SK-N-SH (cell line): ENCODE measurements at regions not wholly inside any gene's neighbourhood (a gene's known extent, or its start where the extent isn't known, plus 50 kb on each side); places are given as distances from the start of the nearest gene placed in this dataset.

Source experiments
- CTCF ChIA-PET: fragments of 300-600, 350-600 bp; formaldehyde crosslinking; extraction: SDS; loops from one replicate; lab custom pipeline; 2021; lab: Yijun Ruan, JAX
- POLR2A ChIA-PET: fragments of 350-600 bp; sonication (Branson Sonifier 250); formaldehyde crosslinking; extraction: SDS; loops from one replicate; lab custom pipeline; 2020; ENCODE audit warnings: antibody characterized with exemption, inconsistent platforms; lab: Yijun Ruan, JAX
- DNase-seq: peaks from one replicate; pipeline ENCODE4 v3.0.0; 2012
- H2AFZ ChIP-seq: fragments of 200-600 bp; sonication (generic); 2 replicates; pipeline ENCODE4 v1.8.1; 2016; ENCODE audit warnings: antibody characterized with exemption, mild to moderate bottlenecking, low read depth
- H3F3A ChIP-seq: fragments of 200-600 bp; sonication (generic); replicated peaks from 2 replicates; pipeline ENCODE3; 2016; ENCODE audit warnings: antibody characterized with exemption, mild to moderate bottlenecking; ENCODE audit not compliant: insufficient read depth
- H3K27ac ChIP-seq, 2 experiments: fragments of 200-500 bp in 1 of 2; fragments of 200-600 bp in 1 of 2; sonication (Bioruptor generic) in 1 of 2; sonication (generic), shearing (Covaris generic) in 1 of 2; 2 replicates each; pipeline versions ENCODE4 v1.5.1 to v1.6.1; 2014 to 2016; ENCODE audit warnings: low read depth in 2 of 2, inconsistent platforms in 1 of 2, low read length in 1 of 2, mild to moderate bottlenecking in 1 of 2, mixed read lengths in 1 of 2
- H3K27me3 ChIP-seq: fragments of 200-600 bp; sonication (generic), shearing (Covaris generic); 2 replicates; pipeline ENCODE4 v1.6.1; 2016; ENCODE audit warnings: mixed run types; ENCODE audit not compliant: insufficient read depth
- H3K36me3 ChIP-seq, 2 experiments: fragments of 200-500 bp in 1 of 2; fragments of 200-600 bp in 1 of 2; sonication (Bioruptor generic) in 1 of 2; sonication (generic) in 1 of 2; replicated peaks in 1 of 2; 2 replicates each; pipeline versions ENCODE3 to v1.5.1; 2014 to 2016; ENCODE audit warnings: low read length in 1 of 2, mild to moderate bottlenecking in 1 of 2; ENCODE audit not compliant: insufficient read depth in 2 of 2, control insufficient read depth in 1 of 2
- H3K4me1 ChIP-seq, 2 experiments: fragments of 200-500 bp in 1 of 2; fragments of 200-600 bp in 1 of 2; sonication (Bioruptor generic) in 1 of 2; sonication (generic), shearing (Covaris generic) in 1 of 2; 2 replicates each; pipeline versions ENCODE4 v1.5.1 to v1.6.1; 2014 to 2016; ENCODE audit warnings: low read depth in 1 of 2, low read length in 1 of 2, mixed run types in 1 of 2; ENCODE audit not compliant: insufficient read depth in 2 of 2, control insufficient read depth in 1 of 2
- H3K4me2 ChIP-seq: fragments of 200-600 bp; sonication (generic), shearing (Covaris generic); 2 replicates; pipeline ENCODE4 v1.6.1; 2017; ENCODE audit warnings: mixed run types
- H3K4me3 ChIP-seq, 2 experiments: fragments of 200-500 bp in 1 of 2; fragments of 200-600 bp in 1 of 2; sonication (Bioruptor generic) in 1 of 2; sonication (generic), shearing (Covaris generic) in 1 of 2; 2 replicates each; pipeline versions ENCODE4 v1.5.1 to v1.8.1; 2014 to 2016; ENCODE audit warnings: low read depth in 2 of 2, inconsistent platforms in 1 of 2, low read length in 1 of 2, mild to moderate bottlenecking in 1 of 2, mixed read lengths in 1 of 2, moderate library complexity in 1 of 2
- H3K79me2 ChIP-seq: fragments of 200-600 bp; sonication (generic); 2 replicates; pipeline ENCODE4 v1.8.1; 2017; ENCODE audit warnings: mild to moderate bottlenecking; ENCODE audit not compliant: insufficient read depth
- H3K9ac ChIP-seq: fragments of 200-600 bp; sonication (generic); 2 replicates; pipeline ENCODE4 v1.6.1; 2017; ENCODE audit warnings: mixed run types
- H3K9me2 ChIP-seq: fragments of 200-600 bp; sonication (generic); 2 replicates; pipeline ENCODE4 v1.6.1; 2017; ENCODE audit warnings: mixed run types
- H3K9me3 ChIP-seq: fragments of 200-600 bp; sonication (generic); 2 replicates; pipeline ENCODE4 v1.6.1; 2017; ENCODE audit warnings: mixed run types, mild to moderate bottlenecking, moderate library complexity
- H4K20me1 ChIP-seq: fragments of 200-600 bp; sonication (generic); 2 replicates; pipeline ENCODE4 v1.6.1; 2017; ENCODE audit warnings: mild to moderate bottlenecking, mixed run types; ENCODE audit not compliant: insufficient read depth
- CHD2 ChIP-seq: fragments of 150-350 bp; IDR thresholded peaks from 2 replicates; pipeline ENCODE4 v1.6.1; 2018; ENCODE audit warnings: low read length; ENCODE audit not compliant: partially characterized antibody
- CTCF ChIP-seq: fragments of 200-600 bp; sonication (generic); IDR thresholded peaks from 2 replicates; pipeline ENCODE4 v1.6.1; 2017; ENCODE audit warnings: antibody characterized with exemption, mild to moderate bottlenecking, moderate library complexity
- FOSL2 ChIP-seq: IDR thresholded peaks from 2 replicates; pipeline ENCODE4 v1.4.0; 2012; ENCODE audit warnings: low read depth, mild to moderate bottlenecking, moderate library complexity, borderline replicate concordance
- FOXJ3 ChIP-seq: sonication (generic); formaldehyde crosslinking; IDR thresholded peaks from 2 replicates; pipeline ENCODE4 v1.5.1; 2020; ENCODE audit warnings: mild to moderate bottlenecking, missing genetic modification reagents
- MEF2A ChIP-seq: IDR thresholded peaks from 2 replicates; pipeline ENCODE4 v1.4.0; 2012; ENCODE audit warnings: low read depth, borderline replicate concordance
- MXI1 ChIP-seq: IDR thresholded peaks from 2 replicates; pipeline ENCODE4 v1.6.1; 2012; ENCODE audit warnings: mild to moderate bottlenecking, low read depth, low read length, improper control_type of control experiment
- NRF1 ChIP-seq: IDR thresholded peaks from 2 replicates; pipeline ENCODE4 v1.6.1; 2012; ENCODE audit warnings: low read depth, mild to moderate bottlenecking, low read length
- PBX3 ChIP-seq: IDR thresholded peaks from 2 replicates; pipeline ENCODE4; 2012
- RCOR1 ChIP-seq: fragments of 150-350 bp; IDR thresholded peaks from 2 replicates; pipeline ENCODE4 v1.6.1; 2017; ENCODE audit warnings: antibody characterized with exemption, low read length
- REST ChIP-seq: IDR thresholded peaks from 2 replicates; pipeline ENCODE4 v1.6.1; 2012; ENCODE audit warnings: mild to moderate bottlenecking, low read depth, low read length, moderate library complexity
- RFX5 ChIP-seq: IDR thresholded peaks from 2 replicates; pipeline ENCODE4 v1.6.1; 2012; ENCODE audit warnings: mild to moderate bottlenecking, improper control_type of control experiment, low read length
- RXRA ChIP-seq: IDR thresholded peaks from 2 replicates; pipeline ENCODE4 v1.4.0; 2012; ENCODE audit warnings: low read depth, mild to moderate bottlenecking, borderline replicate concordance
- TCF12 ChIP-seq: IDR thresholded peaks from 2 replicates; pipeline ENCODE4 v1.4.0; 2012
- YY1 ChIP-seq: IDR thresholded peaks from 2 replicates; pipeline ENCODE4 v1.4.0; 2012; ENCODE audit warnings: low read depth, mild to moderate bottlenecking
- ZBTB33 ChIP-seq: IDR thresholded peaks from 2 replicates; pipeline ENCODE4 v1.4.0; 2012; ENCODE audit warnings: low read depth, borderline replicate concordance
- WGBS: methylation state at CpG from one replicate; pipeline ENCODE4 v1.1.6; 2017; ENCODE audit warnings: low lambda C conversion rate; 5-methylcytosine and 5-hydroxymethylcytosine counted together
- TF ChIP-seq, protein P1 (sequence below): IDR thresholded peaks from 2 replicates; pipeline ENCODE4 v1.4.0; 2012; ENCODE audit warnings: low read depth, borderline replicate concordance
- TF ChIP-seq, protein P2 (sequence below): fragments of 150-350 bp; IDR thresholded peaks from 2 replicates; pipeline ENCODE4 v1.6.1; 2017; ENCODE audit warnings: antibody characterized with exemption, low read length, low read depth, borderline replicate concordance

DNA sequence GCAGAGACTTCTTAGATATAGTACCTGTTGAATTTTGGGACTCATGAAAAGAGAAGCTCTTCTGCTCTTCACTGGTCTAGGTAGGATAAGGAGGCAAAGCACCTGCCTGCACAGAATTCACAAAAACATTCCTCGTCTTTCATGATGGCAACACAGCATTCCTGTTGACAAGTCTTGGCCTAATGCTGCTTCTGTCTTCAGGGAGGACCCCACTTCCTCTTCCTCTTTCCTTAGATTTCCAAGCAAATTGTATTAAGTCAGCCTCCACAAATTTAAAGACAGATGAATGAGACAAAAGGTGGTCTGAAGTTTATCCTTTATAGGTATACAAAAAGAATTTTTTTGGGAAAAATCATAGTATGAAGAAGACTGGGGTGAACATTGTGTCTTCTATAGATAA, 64.9 kb downstream of the DNAJB9 start:
- H3K9me2 ChIP-seq: no peaks in the 10 kb centered on the region
- no peak overlapping the region for H3K9ac ChIP-seq
- TF ChIP-seq CTCF (no peak), REST (no peak), CHD2 (no peak), FOXJ3 (CRISPR knock-in tag) (no peak), RXRA (no peak), PBX3 (no peak), RCOR1 (no peak), RFX5 (no peak), YY1 (no peak), MEF2A (no peak), TCF12 (no peak), NRF1 (no peak), FOSL2 (no peak), MXI1 (no peak), ZBTB33 (no peak)
- TF ChIP-seq, protein P1, sequence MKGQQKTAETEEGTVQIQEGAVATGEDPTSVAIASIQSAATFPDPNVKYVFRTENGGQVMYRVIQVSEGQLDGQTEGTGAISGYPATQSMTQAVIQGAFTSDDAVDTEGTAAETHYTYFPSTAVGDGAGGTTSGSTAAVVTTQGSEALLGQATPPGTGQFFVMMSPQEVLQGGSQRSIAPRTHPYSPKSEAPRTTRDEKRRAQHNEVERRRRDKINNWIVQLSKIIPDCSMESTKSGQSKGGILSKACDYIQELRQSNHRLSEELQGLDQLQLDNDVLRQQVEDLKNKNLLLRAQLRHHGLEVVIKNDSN: no peak
- TF ChIP-seq, protein P2, sequence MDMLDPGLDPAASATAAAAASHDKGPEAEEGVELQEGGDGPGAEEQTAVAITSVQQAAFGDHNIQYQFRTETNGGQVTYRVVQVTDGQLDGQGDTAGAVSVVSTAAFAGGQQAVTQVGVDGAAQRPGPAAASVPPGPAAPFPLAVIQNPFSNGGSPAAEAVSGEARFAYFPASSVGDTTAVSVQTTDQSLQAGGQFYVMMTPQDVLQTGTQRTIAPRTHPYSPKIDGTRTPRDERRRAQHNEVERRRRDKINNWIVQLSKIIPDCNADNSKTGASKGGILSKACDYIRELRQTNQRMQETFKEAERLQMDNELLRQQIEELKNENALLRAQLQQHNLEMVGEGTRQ: no peak
- no peaks in the 10 kb centered on the region for H3K36me3 ChIP-seq
- ChIA-PET POLR2A (no interaction called here), CTCF (interaction anchor here (1.1 to 1.2 kb wide), 2 partner anchors 26 to 41 kb away, joined by 3 read pairs; no protein-coding TSS in a partner anchor)
- H3K79me2 ChIP-seq: no peaks in the 10 kb centered on the region
- H3F3A ChIP-seq: no peaks in the 10 kb centered on the region
- H3K4me1 ChIP-seq: peaks cover 0 to 5% of the 10 kb centered on the region in 2 experiments; a peak in 1 of 4 replicates
- H2AFZ ChIP-seq: no peak overlapping the region
- WGBS: 6% methylated on average over 1 of the region's 1 CpG
- no peak overlapping the region for H3K27ac ChIP-seq
- no peaks in the 10 kb centered on the region for H3K27me3 ChIP-seq
- H3K4me2 ChIP-seq: no peak overlapping the region
- no peaks in the 10 kb centered on the region for H3K9me3 ChIP-seq
- no peak for DNase-seq
- no peaks in the 10 kb centered on the region for H4K20me1 ChIP-seq
- no peak overlapping the region for H3K4me3 ChIP-seq
